ENCODE measurements at regions not wholly inside any gene's neighbourhood (a gene's known extent, or its start where the extent isn't known, plus 50 kb on each side); places are given as distances from the start of the nearest gene placed in this dataset.

DNA sequence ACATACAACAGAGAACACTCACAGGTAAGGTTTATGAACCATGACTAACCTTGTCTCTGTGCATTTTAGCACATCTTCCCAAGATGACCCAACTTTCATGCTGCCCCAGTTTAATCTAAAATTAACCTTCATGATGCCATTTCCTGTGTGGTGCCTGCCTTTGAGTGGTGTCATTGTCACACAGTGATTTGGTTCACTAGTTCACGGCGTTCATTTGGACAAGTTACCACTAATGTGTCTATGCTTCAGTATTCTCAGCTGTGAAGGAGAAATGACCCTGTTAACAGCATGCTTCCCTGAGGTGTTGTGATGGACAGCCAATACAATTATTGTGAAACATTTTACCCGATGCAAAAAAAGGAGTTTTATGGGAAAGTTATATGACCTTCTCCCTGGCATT is 693.1 kb downstream of the RWDD3 start:
- no peak for FAIRE-seq
- no peak overlapping the region for H3K27ac ChIP-seq (ENCODE audit: low read depth, low read length)
- H3K4me3 Mint-ChIP-seq (ENCODE audit: unreplicated experiment) = no peak overlapping the region
- H3K4me3 ChIP-seq (ENCODE audit: insufficient read depth, low read depth, low read length) = no peak overlapping the region
- no peaks in the 10 kb centered on the region for H3K4me1 ChIP-seq (ENCODE audit: insufficient read depth, low read length)
- no peaks in the 10 kb centered on the region for H4K20me1 ChIP-seq (ENCODE audit: insufficient read depth, low read length)
- no peaks in the 10 kb centered on the region for H3K9me3 ChIP-seq (ENCODE audit: insufficient read depth, low read depth, low read length)
- no peak overlapping the region for H3K27ac Mint-ChIP-seq (ENCODE audit: unreplicated experiment)
- no peaks in the 10 kb centered on the region for H3K36me3 Mint-ChIP-seq (ENCODE audit: low read depth, unreplicated experiment)
- no peak overlapping the region for H3K4me2 ChIP-seq (ENCODE audit: low read length)
- H3K79me2 ChIP-seq (ENCODE audit: insufficient read depth, low read length) = no peaks in the 10 kb centered on the region
- no peaks in the 10 kb centered on the region for H3K27me3 ChIP-seq (ENCODE audit: insufficient read depth, low read length)
- TF ChIP-seq, protein P1, sequence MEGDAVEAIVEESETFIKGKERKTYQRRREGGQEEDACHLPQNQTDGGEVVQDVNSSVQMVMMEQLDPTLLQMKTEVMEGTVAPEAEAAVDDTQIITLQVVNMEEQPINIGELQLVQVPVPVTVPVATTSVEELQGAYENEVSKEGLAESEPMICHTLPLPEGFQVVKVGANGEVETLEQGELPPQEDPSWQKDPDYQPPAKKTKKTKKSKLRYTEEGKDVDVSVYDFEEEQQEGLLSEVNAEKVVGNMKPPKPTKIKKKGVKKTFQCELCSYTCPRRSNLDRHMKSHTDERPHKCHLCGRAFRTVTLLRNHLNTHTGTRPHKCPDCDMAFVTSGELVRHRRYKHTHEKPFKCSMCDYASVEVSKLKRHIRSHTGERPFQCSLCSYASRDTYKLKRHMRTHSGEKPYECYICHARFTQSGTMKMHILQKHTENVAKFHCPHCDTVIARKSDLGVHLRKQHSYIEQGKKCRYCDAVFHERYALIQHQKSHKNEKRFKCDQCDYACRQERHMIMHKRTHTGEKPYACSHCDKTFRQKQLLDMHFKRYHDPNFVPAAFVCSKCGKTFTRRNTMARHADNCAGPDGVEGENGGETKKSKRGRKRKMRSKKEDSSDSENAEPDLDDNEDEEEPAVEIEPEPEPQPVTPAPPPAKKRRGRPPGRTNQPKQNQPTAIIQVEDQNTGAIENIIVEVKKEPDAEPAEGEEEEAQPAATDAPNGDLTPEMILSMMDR (IDR thresholded peaks at IDR 0.05; ENCODE audit: insufficient read depth, low read depth, low read length) = no peak
- no peak for TF ChIP-seq EZH2 (IDR thresholded peaks at IDR 0.05; ENCODE audit: insufficient read depth, low read length)
- no peaks in the 10 kb centered on the region for H3K9me3 Mint-ChIP-seq (ENCODE audit: unreplicated experiment)
- no peaks in the 10 kb centered on the region for H3K4me1 Mint-ChIP-seq (ENCODE audit: low read depth, unreplicated experiment)
- no peaks in the 10 kb centered on the region for H3K36me3 ChIP-seq (ENCODE audit: insufficient read depth, low read length)
- no peak overlapping the region for H3K9ac ChIP-seq (ENCODE audit: low read length)
- no peak overlapping the region for H2AFZ ChIP-seq (ENCODE audit: low read depth, low read length)
- DNase-seq (ENCODE audit: low read depth) = no peak
- no peaks in the 10 kb centered on the region for H3K27me3 Mint-ChIP-seq (ENCODE audit: low read depth, unreplicated experiment)

GRCh38 chr1:95935719-95936118 is 701.7 kb downstream of the RWDD3 start:
- no peaks in the 10 kb centered on the region for H3K27me3 Mint-ChIP-seq (ENCODE audit: low read depth, unreplicated experiment)
- DNase-seq (ENCODE audit: low read depth) (no peak), FAIRE-seq (no peak)
- Histone ChIP-seq H3K27me3 (ENCODE audit: insufficient read depth, low read length) (no peaks in the 10 kb centered on the region), H2AFZ (ENCODE audit: low read depth, low read length) (no peak overlapping the region), H3K4me1 (ENCODE audit: insufficient read depth, low read length) (no peaks in the 10 kb centered on the region), H3K27ac (ENCODE audit: low read depth, low read length) (no peak overlapping the region), H3K9me3 (ENCODE audit: insufficient read depth, low read depth, low read length) (no peaks in the 10 kb centered on the region), H3K36me3 (ENCODE audit: insufficient read depth, low read length) (no peaks in the 10 kb centered on the region), H3K4me2 (ENCODE audit: low read length) (no peak overlapping the region), H3K4me3 (ENCODE audit: insufficient read depth, low read depth, low read length) (no peak overlapping the region), H3K9ac (ENCODE audit: low read length) (no peak overlapping the region), H3K79me2 (ENCODE audit: insufficient read depth, low read length) (no peaks in the 10 kb centered on the region), H4K20me1 (ENCODE audit: insufficient read depth, low read length) (no peaks in the 10 kb centered on the region)
- H3K4me3 Mint-ChIP-seq (ENCODE audit: unreplicated experiment) = no peak overlapping the region
- no peaks in the 10 kb centered on the region for H3K36me3 Mint-ChIP-seq (ENCODE audit: low read depth, unreplicated experiment)
- no peaks in the 10 kb centered on the region for H3K9me3 Mint-ChIP-seq (ENCODE audit: unreplicated experiment)
- no peak overlapping the region for H3K27ac Mint-ChIP-seq (ENCODE audit: unreplicated experiment)
- H3K4me1 Mint-ChIP-seq (ENCODE audit: low read depth, unreplicated experiment) = peaks cover 6% of the 10 kb centered on the region
- TF ChIP-seq EZH2 (IDR thresholded peaks at IDR 0.05; ENCODE audit: insufficient read depth, low read length) = no peak
- TF ChIP-seq, protein P1 (IDR thresholded peaks at IDR 0.05; ENCODE audit: insufficient read depth, low read depth, low read length) = no peak

DNA sequence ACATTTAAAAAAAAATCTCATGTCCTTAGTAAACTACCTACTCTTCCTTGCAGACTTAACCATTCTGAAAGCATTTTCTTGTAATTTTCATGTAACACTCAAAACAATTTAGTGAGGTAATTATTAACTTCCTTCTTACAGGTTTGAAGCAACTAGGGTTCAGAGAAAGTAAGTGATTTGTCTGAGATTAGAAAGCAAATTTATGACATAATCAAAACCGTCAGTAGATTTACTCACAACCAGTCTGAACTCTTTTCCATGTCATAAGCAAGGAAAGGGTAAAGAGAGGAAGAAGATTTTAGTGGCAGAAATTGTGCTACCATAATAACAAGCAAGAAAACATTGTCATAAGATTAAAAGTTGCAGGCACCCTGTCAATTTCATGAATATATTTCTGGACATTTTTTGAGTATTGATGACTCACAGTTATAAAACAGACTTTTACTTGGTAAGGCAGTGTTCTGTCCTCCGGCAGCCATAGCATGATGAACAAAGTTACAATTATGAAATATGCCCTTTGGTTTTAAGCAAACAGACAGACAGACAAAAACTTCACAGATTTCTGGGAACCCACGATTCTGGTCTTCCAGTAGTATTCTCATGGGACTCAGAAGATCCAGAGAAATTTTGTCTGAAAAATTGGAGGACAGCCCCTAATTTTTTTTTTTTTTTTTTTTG is 707.2 kb downstream of the RWDD3 start:
- H4K20me1 ChIP-seq (ENCODE audit: insufficient read depth, low read length) = no peaks in the 10 kb centered on the region
- FAIRE-seq = no peak
- no peak overlapping the region for H3K27ac ChIP-seq (ENCODE audit: low read depth, low read length)
- H2AFZ ChIP-seq (ENCODE audit: low read depth, low read length) = no peak overlapping the region
- Mint-ChIP-seq H3K4me3 (ENCODE audit: unreplicated experiment) (no peak overlapping the region), H3K4me1 (ENCODE audit: low read depth, unreplicated experiment) (peaks cover 5% of the 10 kb centered on the region), H3K36me3 (ENCODE audit: low read depth, unreplicated experiment) (no peaks in the 10 kb centered on the region), H3K27me3 (ENCODE audit: low read depth, unreplicated experiment) (no peaks in the 10 kb centered on the region), H3K27ac (ENCODE audit: unreplicated experiment) (no peak overlapping the region), H3K9me3 (ENCODE audit: unreplicated experiment) (no peaks in the 10 kb centered on the region)
- H3K36me3 ChIP-seq (ENCODE audit: insufficient read depth, low read length) = no peaks in the 10 kb centered on the region
- H3K9ac ChIP-seq (ENCODE audit: low read length) = no peak overlapping the region
- no peak overlapping the region for H3K4me2 ChIP-seq (ENCODE audit: low read length)
- no peak overlapping the region for H3K4me3 ChIP-seq (ENCODE audit: insufficient read depth, low read depth, low read length)
- no peak for DNase-seq (ENCODE audit: low read depth)
- no peaks in the 10 kb centered on the region for H3K4me1 ChIP-seq (ENCODE audit: insufficient read depth, low read length)
- no peaks in the 10 kb centered on the region for H3K79me2 ChIP-seq (ENCODE audit: insufficient read depth, low read length)
- H3K9me3 ChIP-seq (ENCODE audit: insufficient read depth, low read depth, low read length) = no peaks in the 10 kb centered on the region
- H3K27me3 ChIP-seq (ENCODE audit: insufficient read depth, low read length) = no peaks in the 10 kb centered on the region
- TF ChIP-seq, protein P1 (IDR thresholded peaks at IDR 0.05; ENCODE audit: insufficient read depth, low read depth, low read length) = no peak
- no peak for TF ChIP-seq EZH2 (IDR thresholded peaks at IDR 0.05; ENCODE audit: insufficient read depth, low read length)

Measured in astrocyte (in vitro differentiated cells and primary cell).